Inflammatory macrophage treated with lipopolysaccharide for 1 hour (primary cell): ENCODE measurements at regions not wholly inside any gene's neighbourhood (a gene's known extent, or its start where the extent isn't known, plus 50 kb on each side); places are given as distances from the start of the nearest gene placed in this dataset.
A peak's percentile ranks its signal among the peaks of the same experiment; 100 is the strongest.

Source experiments
- DNase-seq, 2 donors: peaks; one replicate each; pipeline ENCODE4 v3.0.0-alpha.2; 2020 to 2022

GRCh38 chr4:153034681-153035080 lies 98.6 kb downstream of the FHDC1 start:
- DNase-seq = no peak

DNA sequence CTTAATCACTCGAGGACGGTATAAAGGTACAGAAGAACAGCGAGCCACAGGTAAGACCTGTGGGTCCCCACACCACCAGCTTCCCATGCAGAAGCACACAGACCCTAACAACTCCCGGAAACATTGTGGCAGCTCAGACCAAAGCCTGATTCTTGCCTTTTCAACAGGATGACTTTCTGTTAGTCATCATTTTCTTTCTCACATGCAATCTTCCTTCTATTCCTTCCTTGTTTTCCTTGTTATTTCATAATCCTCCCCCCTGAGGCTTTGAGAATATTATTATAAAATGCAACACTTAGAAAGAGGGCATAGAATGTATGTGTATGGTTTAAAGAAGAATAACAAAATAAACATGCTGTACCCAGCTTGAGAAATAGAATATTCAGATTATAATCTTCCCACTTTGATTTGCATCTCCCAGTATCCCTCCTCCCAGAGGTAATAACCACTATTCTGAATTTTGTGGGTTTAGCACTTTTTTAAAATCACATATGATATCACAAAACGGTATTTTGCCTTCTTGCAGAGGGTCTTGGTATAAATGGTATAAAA lies 100.9 kb downstream of the FHDC1 start:
- DNase-seq = no peak

DNA sequence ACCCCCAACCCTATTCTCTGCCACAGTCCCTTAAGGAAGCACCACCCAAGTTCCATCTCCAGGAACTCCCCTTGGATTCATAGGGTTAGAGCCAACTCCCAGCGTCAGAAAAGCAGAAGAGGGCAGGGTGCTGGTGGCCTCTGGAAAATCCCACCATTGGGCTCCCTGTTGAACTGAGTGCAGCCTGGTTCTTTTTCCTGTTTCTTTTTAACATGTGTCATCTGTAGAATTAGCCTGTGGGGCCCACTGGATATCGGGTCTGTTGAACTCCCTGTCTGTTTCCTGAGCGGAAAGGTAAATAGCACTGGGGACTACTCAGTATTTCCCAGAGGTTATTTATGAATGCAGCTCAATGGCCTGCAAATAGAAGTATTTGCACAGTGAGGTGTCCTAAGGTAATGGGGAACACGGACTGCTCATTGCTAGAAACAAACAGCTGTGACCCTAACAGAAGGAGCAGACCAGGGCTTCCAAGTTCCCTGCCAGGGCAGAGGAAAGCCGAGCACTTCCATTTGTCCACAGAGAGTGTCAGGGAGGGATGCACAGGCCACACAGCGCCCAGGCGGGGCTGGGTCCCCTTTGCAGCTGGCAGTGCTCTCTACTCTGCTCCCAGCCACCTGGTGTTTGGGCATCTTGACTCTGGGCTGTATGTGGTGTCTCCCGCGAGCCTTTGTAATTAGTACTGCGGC lies 102.6 kb downstream of the FHDC1 start:
- peak; percentile 18 to 67 for DNase-seq

DNA sequence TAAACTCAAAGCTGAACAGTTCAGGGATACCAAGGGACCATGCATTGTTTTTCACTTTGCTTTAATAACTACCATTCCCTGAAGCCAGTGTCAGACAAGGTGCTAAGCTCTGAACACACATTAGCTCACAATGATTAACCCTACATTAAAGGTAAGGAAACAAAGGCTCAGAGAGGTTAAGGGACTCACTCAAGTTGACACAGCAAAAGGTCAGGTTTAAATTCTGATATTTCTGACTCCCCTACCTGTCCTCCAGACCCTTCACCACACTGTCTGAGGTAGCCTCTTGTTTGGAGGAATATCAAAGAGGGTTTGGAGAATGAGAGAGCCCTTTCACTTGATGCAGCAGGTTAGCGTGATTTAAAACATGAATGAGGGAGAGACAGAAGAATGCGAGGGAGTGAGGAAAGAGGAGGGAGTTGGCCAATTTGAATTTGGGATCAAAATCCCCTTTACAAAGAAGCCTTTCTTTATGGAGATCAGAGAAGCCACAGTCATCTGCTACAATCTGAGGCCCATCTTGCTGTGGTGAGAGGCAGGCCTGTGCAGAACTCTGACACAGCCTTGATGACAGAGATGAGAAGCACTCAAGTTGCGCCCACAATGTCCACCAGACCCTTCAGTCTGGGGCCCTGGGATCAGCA lies 103.5 kb downstream of the FHDC1 start:
- DNase-seq = no peak

DNA sequence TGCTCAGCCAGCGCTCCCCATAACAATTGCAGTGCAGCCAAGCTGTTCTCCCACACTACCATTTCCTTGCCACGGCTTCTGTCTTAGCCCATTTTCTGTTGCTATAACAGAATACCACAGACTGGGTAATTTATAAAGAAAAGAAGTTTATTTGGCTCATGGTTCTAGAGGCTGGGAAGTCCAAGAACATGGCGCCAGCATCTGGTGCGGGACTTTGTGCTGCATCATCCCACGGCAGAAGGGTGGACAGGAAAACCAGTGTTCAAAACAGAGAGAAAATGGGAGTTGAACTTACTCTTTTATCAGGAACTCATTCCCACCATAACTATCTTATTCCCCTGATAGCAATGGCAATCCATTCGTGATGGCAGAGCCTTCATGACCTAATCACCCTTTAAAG lies 104.6 kb downstream of the FHDC1 start:
- DNase-seq = no peak

- no peak for DNase-seq
These were observed 107.9 kb downstream of the FHDC1 start for GRCh38 chr4:153044036-153044435.

GRCh38 chr4:153045111-153045982 lies 109.2 kb downstream of the FHDC1 start:
- peak; percentile 9 to 22 for DNase-seq

DNA sequence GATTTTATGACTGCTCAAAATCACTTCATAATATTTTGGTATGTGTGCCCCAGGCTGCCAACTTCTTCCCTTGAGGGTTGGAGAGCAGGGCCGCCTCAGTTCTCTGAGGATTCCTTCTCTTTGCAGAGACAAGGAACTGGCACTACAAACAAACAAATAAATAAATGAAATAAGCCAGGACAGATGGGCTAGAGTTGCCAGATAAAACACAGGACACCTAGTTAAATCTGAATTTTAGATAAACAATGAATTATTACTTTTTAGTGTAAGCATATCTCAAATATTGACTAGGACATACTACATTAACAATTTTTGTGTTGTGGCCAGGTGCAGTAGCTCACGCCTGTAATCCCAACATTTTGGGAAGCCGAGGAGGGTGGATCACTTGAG lies 122.5 kb downstream of the FHDC1 start:
- DNase-seq = no peak

GRCh38 chr4:153060196-153060595 lies 124.1 kb downstream of the FHDC1 start:
- DNase-seq = no peak

DNA sequence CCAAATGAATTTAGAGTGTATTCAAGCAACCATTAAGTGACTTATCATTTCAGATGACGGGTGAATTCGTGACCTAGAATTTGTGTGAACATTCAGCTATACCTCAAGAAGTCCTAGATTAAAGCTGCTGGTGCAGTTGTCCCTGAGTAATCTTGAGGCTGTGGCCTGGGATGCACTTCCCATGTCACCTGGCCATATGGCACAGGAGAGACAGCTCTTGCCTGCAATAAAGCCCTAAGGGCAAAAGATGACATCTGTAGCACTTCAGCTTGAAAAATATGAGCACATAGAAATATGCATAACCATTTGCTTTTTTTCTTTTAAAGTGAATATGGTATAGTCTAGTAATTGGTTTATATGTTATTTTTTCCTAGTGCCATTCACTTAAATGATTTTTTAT lies 125.8 kb downstream of the FHDC1 start:
- no peak for DNase-seq

- DNase-seq = no peak
These were observed 126.6 kb downstream of the FHDC1 start for GRCh38 chr4:153062652-153063168.

GRCh38 chr4:153063490-153063889 lies 127.4 kb downstream of the FHDC1 start:
- DNase-seq = no peak

GRCh38 chr4:153064571-153064970 lies 128.4 kb downstream of the FHDC1 start:
- no peak for DNase-seq

- DNase-seq = no peak
These were observed 129.2 kb downstream of the FHDC1 start for GRCh38 chr4:153065276-153065675.

GRCh38 chr4:153067376-153067775 lies 131.3 kb downstream of the FHDC1 start:
- DNase-seq = no peak

GRCh38 chr4:153068751-153069150 lies 132.6 kb downstream of the FHDC1 start:
- DNase-seq = no peak

DNA sequence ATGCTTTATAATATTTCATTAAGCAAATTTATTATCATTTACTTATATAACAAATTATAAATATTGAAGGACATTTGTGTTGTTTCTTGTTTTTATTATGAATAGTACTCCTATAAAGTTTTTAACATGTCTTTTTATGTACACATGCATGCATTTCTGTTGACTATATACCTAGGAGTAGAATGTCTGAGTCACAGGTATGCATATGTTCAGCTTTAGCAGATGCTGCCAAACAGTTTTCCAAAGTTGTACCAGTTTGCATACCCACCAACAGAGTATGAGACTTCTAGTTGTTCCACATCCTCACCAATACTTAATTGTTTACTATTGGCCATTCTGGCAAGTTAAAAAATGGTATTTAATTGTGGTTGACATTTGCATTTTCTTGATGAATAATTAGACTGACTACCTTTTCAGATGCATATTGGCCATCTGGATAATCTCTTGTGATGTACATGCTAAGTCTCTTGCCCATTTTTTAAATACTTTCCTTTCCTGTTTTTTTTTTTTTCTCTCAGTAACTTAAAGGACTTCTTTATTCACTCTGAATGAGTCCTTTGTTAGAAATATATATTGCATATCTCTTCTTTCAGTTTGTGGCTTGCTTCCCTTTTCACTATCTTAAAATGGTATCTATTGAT lies 132.2 kb upstream of the TRIM2 start:
- no peak for DNase-seq

GRCh38 chr4:153072661-153073060 lies 131.6 kb upstream of the TRIM2 start:
- DNase-seq = no peak

- no peak for DNase-seq
These were observed 129.8 kb upstream of the TRIM2 start for GRCh38 chr4:153074486-153074885.

DNA sequence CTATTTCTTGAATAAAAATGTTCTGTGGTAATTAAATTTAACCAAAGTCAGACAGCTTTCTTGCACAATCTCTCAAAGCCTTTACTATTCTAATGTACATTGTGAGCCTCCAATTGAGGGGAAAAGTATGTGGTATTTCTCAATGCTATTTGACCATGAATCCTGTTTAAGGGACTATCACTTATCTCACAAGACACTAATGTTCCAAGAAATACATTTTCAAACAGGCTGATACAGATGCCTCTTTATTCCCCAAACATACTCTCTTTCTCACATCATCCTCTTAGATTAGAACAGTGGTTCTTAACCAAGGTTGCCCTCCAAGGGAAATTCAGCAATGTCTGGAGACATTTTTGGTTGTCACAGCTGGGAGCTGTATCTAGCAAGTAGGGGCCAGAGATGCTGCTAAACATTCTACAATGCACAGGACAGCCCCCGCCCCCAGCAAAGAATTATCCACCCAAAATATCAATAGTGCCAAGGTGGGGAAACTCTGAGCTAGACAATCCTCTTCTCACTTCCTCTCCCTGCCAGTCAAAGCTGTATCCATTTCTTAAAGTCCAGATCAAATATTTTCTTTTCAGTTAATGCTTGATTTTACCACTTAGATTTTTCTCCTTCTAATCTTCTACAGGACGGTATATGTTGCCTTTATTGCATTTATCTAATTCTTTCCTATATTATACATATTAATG lies 129.2 kb upstream of the TRIM2 start:
- DNase-seq = no peak

GRCh38 chr4:153075836-153076518 lies 128.3 kb upstream of the TRIM2 start:
- DNase-seq = no peak

DNA sequence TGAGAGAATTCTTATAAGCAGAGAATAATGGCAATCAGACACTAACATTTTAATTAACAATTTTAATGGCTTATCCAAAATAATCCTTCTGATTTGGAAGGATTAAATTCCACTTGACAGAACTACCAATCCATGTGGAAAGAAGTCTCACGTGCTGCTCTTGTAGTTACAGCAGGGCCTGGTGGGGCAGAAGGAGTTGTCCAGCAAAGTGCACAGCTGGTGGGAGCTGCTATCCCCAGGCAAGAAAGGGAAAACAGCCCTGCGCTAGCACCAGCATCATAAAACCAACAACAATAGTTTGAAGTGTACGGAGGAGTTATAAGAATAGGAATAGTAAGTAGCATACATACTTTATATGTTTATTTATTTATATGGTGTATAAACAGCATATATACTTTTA lies 127.4 kb upstream of the TRIM2 start:
- no peak for DNase-seq
